CD4-positive, alpha-beta T cell (primary cell): ENCODE measurements at regions not wholly inside any gene's neighbourhood (a gene's known extent, or its start where the extent isn't known, plus 50 kb on each side); places are given as distances from the start of the nearest gene placed in this dataset.

Experiments used
- ATAC-seq: fragments of 200-7000 bp; cut with Tn5 transposase; one replicate; pipeline ENCODE4 v1.10.0; 2022; ENCODE audit warnings: mild to moderate bottlenecking; ENCODE audit not compliant: poor library complexity
- CTCF ChIA-PET: fragments of 350-600 bp; sonication (Branson Sonifier 250); formaldehyde crosslinking; loops from one replicate; lab custom pipeline; 2021; ENCODE audit warnings: antibody characterized with exemption, inconsistent platforms; lab: Charles Lee
- POLR2A ChIA-PET: fragments of 350-600 bp; sonication (Branson Sonifier 250); formaldehyde crosslinking; loops from one replicate; lab custom pipeline; 2021; ENCODE audit warnings: antibody characterized with exemption, inconsistent platforms; lab: Charles Lee
- DNase-seq, 14 experiments: peaks; one replicate each; pipeline ENCODE4 v3.0.0-alpha.2; 2013 to 2020; ENCODE audit warnings: mixed read lengths in 2 of 14
- H3K27ac ChIP-seq, 2 donors: one replicate each; pipeline versions ENCODE4 v1.5.1 to v1.7.0; 2013; ENCODE audit warnings: low read length in 2 of 2, low read depth in 1 of 2, mild to moderate bottlenecking in 1 of 2
- H3K27me3 ChIP-seq, 2 experiments: 1 replicate in 1 of 2; 2 replicates in 1 of 2; pipeline versions ENCODE4 v1.6.1 to v1.7.0; 2013; ENCODE audit warnings: low read length in 2 of 2, control low read depth in 1 of 2, mild to moderate bottlenecking in 1 of 2, moderate library complexity in 1 of 2; ENCODE audit not compliant: insufficient read depth in 2 of 2, control insufficient read depth in 1 of 2
- H3K36me3 ChIP-seq: one replicate; pipeline ENCODE4 v1.6.1; 2013; ENCODE audit warnings: low read length, control low read depth; ENCODE audit not compliant: insufficient read depth
- H3K4me1 ChIP-seq: one replicate; pipeline ENCODE4 v1.6.1; 2013; ENCODE audit warnings: low read length, control low read depth; ENCODE audit not compliant: insufficient read depth
- H3K4me3 ChIP-seq: one replicate; pipeline ENCODE4 v1.5.1; 2013; ENCODE audit warnings: mild to moderate bottlenecking, low read length, moderate library complexity
- H3K9me3 ChIP-seq, 2 experiments: 1 replicate in 1 of 2; 2 replicates in 1 of 2; pipeline versions ENCODE4 v1.6.1 to v1.7.0; 2013; ENCODE audit warnings: low read length in 2 of 2, mild to moderate bottlenecking in 2 of 2, control low read depth in 1 of 2, moderate library complexity in 1 of 2; ENCODE audit not compliant: control insufficient read depth in 1 of 2, insufficient read depth in 1 of 2
- H3K27ac Mint-ChIP-seq: one replicate; pipeline ENCODE4 v1.8.0; 2020; ENCODE audit warnings: mixed read lengths
- H3K27me3 Mint-ChIP-seq: one replicate; pipeline ENCODE4 v1.8.0; 2021; ENCODE audit warnings: mixed read lengths
- H3K36me3 Mint-ChIP-seq: one replicate; pipeline ENCODE4 v1.8.0; 2021; ENCODE audit warnings: low read depth, mixed read lengths
- H3K4me1 Mint-ChIP-seq: one replicate; pipeline ENCODE4 v1.8.0; 2021; ENCODE audit warnings: low read depth, mixed read lengths
- H3K4me3 Mint-ChIP-seq: one replicate; pipeline ENCODE4 v1.8.0; 2020; ENCODE audit warnings: mild to moderate bottlenecking, mixed read lengths
- H3K9me3 Mint-ChIP-seq: one replicate; pipeline ENCODE4 v1.8.0; 2020; ENCODE audit warnings: mixed read lengths
- intact Hi-C, 2 experiments: fragments of 100-400 bp; cut with DNase I in 1 of 2; cut with micrococcal nuclease in 1 of 2; formaldehyde crosslinking; loops; one replicate each; pipeline versions ENCODE4 v1.15.1 to v1.9.0; 2023 to 2025; cut with DNase I, micrococcal nuclease
- TF ChIP-seq, protein P1 (sequence below): fragments of 200-600 bp; IDR thresholded peaks from one replicate; pipeline ENCODE4 v1.8.0; 2022; ENCODE audit warnings: antibody characterized with exemption, mild to moderate bottlenecking

GRCh38 chr6:108736832-108737231, 111.4 kb upstream of the ARMC2 start:
- H3K27ac ChIP-seq, result no peak overlapping the region
- ChIA-PET CTCF (no interaction called here), POLR2A (no interaction called here)
- Mint-ChIP-seq H3K4me3 (no peak overlapping the region), H3K36me3 (no peaks in the 10 kb centered on the region), H3K9me3 (no peaks in the 10 kb centered on the region), H3K27ac (no peak overlapping the region), H3K4me1 (no peaks in the 10 kb centered on the region), H3K27me3 (peaks cover 5% of the 10 kb centered on the region)
- H3K4me1 ChIP-seq, result no peaks in the 10 kb centered on the region
- H3K27me3 ChIP-seq, result no peaks in the 10 kb centered on the region
- no peaks in the 10 kb centered on the region for H3K9me3 ChIP-seq
- TF ChIP-seq, protein P1, sequence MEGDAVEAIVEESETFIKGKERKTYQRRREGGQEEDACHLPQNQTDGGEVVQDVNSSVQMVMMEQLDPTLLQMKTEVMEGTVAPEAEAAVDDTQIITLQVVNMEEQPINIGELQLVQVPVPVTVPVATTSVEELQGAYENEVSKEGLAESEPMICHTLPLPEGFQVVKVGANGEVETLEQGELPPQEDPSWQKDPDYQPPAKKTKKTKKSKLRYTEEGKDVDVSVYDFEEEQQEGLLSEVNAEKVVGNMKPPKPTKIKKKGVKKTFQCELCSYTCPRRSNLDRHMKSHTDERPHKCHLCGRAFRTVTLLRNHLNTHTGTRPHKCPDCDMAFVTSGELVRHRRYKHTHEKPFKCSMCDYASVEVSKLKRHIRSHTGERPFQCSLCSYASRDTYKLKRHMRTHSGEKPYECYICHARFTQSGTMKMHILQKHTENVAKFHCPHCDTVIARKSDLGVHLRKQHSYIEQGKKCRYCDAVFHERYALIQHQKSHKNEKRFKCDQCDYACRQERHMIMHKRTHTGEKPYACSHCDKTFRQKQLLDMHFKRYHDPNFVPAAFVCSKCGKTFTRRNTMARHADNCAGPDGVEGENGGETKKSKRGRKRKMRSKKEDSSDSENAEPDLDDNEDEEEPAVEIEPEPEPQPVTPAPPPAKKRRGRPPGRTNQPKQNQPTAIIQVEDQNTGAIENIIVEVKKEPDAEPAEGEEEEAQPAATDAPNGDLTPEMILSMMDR, result no peak
- H3K36me3 ChIP-seq, result no peaks in the 10 kb centered on the region
- intact Hi-C loops, result no loop called here
- ATAC-seq (no peak), DNase-seq (peak in 2 of 14 experiments; percentile 43 to 54)
- H3K4me3 ChIP-seq, result no peak overlapping the region

- no peaks in the 10 kb centered on the region for H3K4me1 ChIP-seq
- H3K9me3 Mint-ChIP-seq, result no peaks in the 10 kb centered on the region
- CTCF ChIA-PET, result no interaction called here
- no peaks in the 10 kb centered on the region for H3K27me3 ChIP-seq
- H3K4me3 Mint-ChIP-seq, result no peak overlapping the region
- no peak overlapping the region for H3K27ac ChIP-seq
- H3K4me3 ChIP-seq, result no peak overlapping the region
- TF ChIP-seq, protein P1, result no peak
- H3K36me3 Mint-ChIP-seq, result no peaks in the 10 kb centered on the region
- no peak overlapping the region for H3K27ac Mint-ChIP-seq
- ATAC-seq (no peak), DNase-seq (peak in 2 of 14 experiments; percentile 37 to 60)
- intact Hi-C loops, result no loop called here
- H3K9me3 ChIP-seq, result no peaks in the 10 kb centered on the region
- POLR2A ChIA-PET, result no interaction called here
- H3K36me3 ChIP-seq, result no peaks in the 10 kb centered on the region
- peaks cover 5% of the 10 kb centered on the region for H3K27me3 Mint-ChIP-seq
- no peaks in the 10 kb centered on the region for H3K4me1 Mint-ChIP-seq
Measured at GRCh38 chr6:108737594-108738546, 110.4 kb upstream of the ARMC2 start.

GRCh38 chr6:108738684-108739416, 109.4 kb upstream of the ARMC2 start:
- ATAC-seq, result no peak
- H3K27me3 Mint-ChIP-seq, result peaks cover 5% of the 10 kb centered on the region
- POLR2A ChIA-PET, result no interaction called here

More at GRCh38 chr6:108738684-108739416, 109.4 kb upstream of the ARMC2 start:
- Mint-ChIP-seq H3K9me3 (no peaks in the 10 kb centered on the region), H3K4me1 (no peaks in the 10 kb centered on the region), H3K36me3 (no peaks in the 10 kb centered on the region), H3K4me3 (no peak overlapping the region), H3K27ac (no peak overlapping the region)
- CTCF ChIA-PET, result no interaction called here
- no peaks in the 10 kb centered on the region for H3K4me1 ChIP-seq
- H3K27me3 ChIP-seq, result no peaks in the 10 kb centered on the region
- H3K27ac ChIP-seq, result no peak overlapping the region
- H3K9me3 ChIP-seq, result no peaks in the 10 kb centered on the region
- H3K4me3 ChIP-seq, result no peak overlapping the region
- intact Hi-C loops, result no loop called here
- peak in 1 of 14 experiments; percentile 11 for DNase-seq
- TF ChIP-seq, protein P1, result no peak
- H3K36me3 ChIP-seq, result no peaks in the 10 kb centered on the region
